Activated CD4-positive, alpha-beta T cell treated with anti-CD3 and anti-CD28 coated beads for 24 hours (primary cell): ENCODE measurements at regions not wholly inside any gene's neighbourhood (a gene's known extent, or its start where the extent isn't known, plus 50 kb on each side); places are given as distances from the start of the nearest gene placed in this dataset.

Source experiments
- DNase-seq, 2 donors: peaks; one replicate each; pipeline ENCODE4 v3.0.0-alpha.2; 2020; ENCODE audit warnings: low read depth in 2 of 2

DNA sequence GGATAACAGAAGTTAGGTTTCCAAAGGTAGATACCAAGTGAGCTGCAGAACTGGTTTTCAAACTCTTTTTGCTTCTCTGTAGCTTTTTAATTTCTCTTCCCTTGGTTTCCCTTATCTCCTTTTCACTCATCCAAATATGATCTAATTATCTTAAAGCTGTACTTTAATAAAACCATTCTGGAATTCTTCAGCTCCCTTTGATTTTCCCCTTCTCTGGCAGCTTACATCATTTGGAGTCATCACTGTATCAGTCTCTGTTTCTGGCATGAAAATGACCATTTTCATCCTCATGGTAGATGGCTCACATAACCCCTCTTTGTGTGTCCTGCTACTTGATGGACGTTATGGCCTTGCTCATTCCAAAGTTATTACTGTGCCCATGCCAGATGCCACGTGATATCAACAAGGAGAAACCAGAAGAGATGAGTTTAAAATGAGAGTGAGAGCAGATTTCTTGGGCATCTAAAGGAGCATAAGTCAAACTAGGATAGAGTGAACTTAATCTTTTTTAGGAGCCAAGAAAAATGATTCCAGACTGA, 620.2 kb downstream of the QKI start:
- no peak for DNase-seq

DNA sequence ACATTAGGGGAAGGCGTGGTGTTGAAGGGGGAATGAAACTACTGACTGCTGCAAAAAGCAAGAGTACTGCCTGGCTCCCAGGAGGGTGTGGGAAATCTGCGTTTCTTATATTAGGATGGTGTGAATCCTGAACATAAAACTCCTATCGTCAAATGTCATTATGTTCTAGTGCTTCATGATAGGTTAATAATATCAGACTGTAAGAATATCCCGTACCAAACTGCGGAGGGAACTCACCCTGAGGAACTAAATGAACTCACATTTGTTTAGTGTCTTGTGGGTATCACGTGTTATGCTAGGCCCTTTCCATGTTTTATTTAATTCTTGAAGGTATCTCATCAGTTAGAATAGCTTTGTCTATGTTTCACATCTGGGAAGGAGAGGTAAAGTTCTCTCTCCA, 610.7 kb downstream of the QKI start:
- no peak for DNase-seq

DNA sequence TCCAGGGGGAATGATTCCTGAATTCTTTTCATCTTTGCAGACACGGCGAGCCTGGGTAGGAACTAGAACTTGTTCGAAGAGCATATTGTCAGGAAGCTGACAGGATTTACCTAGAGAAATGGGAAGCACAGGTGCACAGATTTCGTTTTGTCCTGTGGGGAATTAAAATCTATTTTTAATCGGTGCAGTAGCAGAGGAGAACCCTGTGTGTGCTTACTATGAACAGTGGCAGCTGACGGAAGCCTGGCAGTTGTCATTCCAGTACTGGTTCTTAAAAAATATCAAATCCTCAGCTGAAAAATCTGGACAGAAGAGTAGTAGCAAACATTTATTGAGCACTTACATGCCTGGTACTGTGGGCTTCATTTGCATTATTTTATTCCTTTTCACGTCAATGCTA, 609.0 kb downstream of the QKI start:
- DNase-seq, result no peak

DNA sequence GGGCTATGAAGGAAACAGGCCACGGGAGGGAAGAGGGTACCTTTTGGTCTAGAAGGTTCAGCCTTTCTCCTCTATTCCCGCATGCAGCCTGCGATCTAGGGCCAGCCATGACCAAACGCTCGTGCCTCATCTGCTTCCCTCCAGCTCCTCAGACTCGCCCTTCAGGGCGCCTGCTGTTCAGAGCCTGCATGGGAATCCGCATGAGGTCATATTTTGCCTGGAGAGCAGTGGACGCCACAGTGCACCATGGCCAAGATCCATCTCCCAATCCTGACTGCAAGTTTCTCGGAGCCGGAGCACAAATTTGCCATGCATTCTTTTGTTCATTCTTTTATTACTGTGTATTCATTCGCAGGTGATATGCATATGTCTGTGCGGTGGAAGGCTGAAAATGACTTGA, 608.1 kb downstream of the QKI start:
- no peak for DNase-seq

DNA sequence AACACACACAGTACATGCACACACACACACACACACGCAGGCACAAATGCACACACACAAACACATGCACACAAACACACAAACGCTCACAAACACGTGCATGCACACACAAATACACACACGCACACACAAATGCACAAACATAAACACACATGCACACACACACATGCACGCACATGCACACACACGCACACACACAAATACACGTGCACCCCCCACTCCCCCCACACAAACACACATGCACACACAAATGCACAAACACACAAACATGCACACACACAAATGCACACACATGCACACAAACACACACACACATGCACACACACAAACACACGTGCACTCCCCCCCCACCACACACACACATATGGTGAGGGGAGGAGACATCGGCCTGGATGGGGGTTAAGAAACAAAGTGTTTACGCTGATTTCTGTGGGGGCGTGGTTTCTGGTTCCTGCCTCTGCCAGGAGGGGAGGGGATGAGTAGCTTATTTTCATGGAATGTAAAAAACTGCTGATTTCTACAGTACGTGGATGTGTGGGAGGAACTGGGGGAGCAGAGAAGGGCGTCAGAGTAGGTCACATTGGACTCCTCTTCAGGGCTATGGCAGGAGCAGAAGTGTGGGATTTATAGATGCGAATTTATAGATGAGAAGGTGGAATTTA, 607.2 kb downstream of the QKI start:
- DNase-seq, result no peak

DNA sequence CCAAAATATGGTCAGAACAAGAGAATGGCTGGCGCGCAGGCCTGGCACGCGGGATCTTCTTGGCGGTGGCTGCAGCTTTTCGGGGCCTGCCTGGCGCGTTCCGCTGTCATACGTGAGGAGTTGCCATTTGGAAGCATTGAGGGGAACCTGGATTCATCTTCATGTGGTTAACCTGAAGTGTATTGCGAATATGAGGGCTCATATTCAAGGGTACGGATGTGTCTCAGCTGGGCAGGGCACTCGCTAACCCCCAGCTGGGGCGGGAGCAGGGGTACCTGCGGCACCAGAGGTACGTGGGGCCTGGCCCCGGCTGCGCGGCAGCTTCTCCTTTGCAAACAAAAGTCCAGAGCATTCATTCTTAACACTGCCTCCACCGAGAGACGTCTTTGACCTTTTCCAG, 605.6 kb downstream of the QKI start:
- DNase-seq, result no peak

DNA sequence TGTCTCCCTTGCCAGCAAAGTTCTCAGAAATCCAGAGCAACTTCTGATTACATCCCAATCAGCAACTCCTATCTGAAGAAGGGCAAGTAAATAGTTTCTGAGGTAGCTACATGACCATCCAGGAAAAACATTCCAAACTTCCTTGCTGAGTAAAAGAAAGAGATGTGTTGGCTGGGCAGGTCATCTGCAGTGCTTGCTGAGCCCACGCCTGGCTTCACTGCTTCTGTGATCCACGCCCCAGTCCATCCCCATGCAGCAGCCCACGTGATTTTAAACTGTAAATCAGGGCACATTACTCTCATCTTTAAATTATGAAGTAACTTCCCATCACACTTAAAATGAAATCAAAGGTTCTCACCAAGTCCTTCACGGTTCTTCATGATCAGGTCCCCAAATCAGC, 603.6 kb downstream of the QKI start:
- DNase-seq, result no peak

DNA sequence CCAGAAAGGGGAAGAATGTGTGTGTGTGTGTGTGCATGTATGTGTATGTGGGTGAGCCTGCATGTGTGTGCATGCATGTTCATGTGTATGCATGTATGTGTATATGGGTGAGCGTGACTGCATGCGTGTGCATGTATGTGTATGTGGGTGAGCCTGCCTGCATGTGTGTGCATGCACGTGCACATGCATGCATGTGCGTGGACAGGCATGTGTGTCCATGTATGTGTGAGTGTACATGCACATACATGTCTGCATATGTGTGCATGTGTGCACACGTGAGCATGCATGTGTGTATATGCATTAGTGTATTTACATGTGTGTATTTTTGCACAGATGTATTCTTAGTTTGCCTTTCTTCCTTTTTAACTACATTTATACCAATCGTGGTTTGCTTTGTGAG, 601.5 kb downstream of the QKI start:
- DNase-seq, result no peak

DNA sequence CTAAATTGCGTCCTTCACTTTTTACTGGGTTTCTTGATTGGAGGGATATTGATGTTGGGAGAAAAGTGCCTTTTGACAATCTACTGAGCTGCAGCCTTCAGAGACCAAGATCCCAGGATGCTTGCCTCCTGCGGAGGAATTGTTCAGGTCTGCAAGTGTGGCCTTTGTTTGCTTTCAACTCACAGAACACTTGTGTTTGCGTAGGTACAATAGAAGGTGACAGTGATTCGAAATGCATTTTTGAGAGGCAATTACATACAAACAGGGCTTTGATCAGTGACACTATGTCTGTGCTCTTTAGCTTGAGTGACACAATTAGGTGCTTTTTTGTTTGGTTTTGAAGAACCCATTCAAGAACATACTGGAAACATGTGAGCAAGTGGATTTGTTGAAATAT, 600.6 kb downstream of the QKI start:
- DNase-seq, result no peak

DNA sequence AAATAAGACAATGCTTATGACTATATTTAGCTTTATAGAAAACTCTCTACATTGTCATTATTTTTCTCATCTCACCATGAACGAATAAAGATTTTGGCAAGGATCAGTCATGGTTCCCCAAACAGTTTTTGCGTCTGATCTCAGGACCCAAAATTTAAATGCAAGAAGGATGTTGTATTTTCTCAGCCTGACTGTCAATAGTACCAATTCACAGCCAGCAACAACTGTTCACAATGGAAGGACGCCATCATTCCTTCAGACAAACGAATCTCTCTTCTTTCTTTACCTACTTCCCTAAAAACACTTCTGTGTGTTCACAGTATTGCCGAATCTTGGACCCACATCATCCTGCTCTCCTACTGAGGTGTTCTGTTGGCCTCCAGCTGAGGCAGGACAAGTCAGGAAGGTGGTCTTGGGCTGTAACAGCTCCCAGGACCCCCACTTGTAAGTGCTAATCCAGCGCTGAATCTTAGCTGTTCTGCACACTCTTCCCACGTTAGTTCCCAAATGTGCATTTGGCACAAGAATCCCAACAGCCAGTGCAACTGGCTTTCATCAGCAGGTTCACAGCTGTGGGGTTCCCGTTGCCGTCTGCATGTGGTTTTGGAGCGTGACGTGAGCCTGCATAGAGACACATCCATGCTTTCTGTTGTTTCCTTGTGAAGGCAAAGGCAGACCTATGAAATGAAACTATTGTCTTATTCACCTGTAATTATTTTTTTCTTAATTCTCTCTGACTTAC, 600.0 kb downstream of the QKI start:
- no peak for DNase-seq

DNA sequence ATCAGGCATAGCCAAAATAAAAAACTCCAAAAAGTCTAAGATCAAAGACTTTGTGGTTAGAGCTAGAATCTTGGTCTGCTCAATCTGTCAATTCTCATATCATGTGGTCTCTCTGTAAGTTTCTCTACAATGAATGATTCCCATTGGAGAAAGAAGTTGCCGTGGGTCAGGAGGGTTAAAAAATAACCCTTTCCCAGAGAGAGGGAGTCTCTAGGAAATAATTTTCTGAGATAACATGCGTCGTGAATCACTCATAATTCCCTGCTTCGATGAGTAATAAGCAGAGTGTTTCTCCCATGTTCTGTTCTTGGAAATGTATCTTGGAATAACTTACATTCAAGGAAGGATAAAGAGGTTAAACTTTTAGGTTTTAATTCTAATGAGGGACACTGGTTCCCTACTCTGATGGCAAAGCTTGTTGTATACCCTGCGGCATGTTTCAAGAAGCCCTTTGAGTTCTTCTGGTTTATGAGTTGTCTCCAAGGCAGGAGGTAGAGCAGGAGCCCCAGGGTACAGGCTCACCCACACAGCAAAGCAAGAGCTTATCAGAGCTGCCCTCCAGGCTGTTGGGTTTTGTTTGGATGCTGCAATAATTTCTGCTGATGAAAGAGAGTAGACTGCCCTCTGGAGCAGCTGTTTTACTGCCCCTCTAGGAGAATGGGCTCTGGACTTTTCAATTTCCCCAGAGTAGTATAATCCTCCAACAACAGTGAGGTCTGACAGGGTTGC, 599.1 kb downstream of the QKI start:
- no peak for DNase-seq

DNA sequence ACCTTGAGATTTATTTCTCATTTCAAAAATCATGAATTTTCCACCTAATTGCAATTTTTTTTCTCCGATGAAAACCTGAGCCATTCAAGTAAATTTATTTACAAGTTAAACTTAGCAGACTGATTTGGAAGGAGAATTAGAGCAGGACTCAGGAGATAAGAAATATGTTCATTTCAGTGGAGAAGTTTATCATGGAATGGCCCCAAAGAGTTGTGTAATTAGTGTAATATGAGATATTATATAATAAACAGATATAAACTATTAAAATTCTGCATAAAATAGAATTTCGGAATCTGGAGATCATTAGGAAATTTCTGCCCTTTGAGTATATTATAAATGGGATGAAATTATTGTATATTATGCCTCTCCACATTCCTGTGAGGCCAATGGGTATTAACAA, 596.8 kb downstream of the QKI start:
- no peak for DNase-seq

DNA sequence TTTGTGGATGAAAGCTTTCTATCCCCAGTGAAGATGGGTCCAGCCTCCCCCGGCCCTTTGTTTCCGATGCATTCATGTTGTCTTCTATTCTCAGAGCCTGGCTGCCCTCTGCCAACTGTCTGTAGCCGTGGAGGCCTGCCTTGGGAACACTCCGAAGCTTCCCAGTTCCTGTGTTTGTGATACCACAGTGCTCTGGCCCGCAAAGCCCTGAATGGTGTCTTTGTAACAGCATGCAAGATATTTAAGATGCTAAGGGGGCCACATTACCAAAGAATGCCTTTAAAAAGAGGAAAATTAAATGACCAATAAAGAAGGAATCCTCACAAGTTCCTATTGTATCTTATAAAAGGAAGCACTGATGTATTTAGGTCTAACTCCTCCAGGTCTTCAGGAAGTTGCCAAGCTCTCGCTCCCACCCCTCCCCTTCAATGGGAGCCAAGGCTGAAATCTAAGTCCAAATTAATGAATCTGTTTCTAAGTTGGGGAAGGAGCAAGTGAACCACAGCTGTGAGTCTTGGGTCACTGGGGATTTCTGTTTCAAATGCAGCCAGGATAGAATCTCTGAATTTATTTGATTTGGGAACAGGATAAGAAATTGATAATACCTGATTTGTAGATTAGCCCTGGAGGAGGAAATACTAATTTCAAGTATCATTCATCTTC, 596.1 kb downstream of the QKI start:
- no peak for DNase-seq

DNA sequence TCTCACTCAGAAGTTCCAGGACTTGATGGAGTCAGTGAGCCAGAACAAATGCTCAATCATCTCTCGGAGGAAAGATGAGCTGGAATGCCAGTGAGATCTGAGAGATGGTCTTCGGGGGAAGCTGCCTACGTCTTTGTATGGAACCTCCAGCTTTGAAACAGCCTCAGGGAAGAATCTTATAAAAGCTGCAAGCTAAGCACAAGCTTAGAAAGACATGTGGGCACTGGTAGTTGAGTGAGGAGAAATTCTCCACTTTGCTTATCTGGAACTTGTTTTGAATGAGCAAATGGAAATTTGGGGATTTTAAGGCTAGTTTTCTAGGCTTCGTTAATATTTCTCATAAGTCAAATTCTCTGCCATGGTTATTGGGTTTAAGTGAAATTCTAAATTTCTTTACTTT, 594.4 kb downstream of the QKI start:
- no peak for DNase-seq

DNA sequence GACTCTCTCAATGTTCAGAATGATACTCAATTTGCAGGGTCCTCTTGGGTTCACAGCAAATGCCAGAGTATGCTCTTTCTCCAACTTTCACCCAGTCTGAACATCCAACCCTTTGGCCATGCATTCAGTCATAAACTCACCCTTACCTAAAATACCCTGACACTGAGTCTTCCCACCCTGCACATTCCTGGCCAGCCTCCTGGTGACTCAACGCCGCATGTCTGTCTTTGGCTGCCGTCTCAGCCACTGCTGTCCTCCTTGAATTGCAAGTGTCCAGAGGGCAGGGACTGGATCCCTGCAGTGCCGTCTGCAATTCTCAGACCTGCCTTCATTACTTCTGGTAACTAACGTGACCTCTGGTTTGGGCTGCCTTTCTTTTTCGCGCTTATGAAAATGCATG, 593.4 kb downstream of the QKI start:
- DNase-seq, result no peak

DNA sequence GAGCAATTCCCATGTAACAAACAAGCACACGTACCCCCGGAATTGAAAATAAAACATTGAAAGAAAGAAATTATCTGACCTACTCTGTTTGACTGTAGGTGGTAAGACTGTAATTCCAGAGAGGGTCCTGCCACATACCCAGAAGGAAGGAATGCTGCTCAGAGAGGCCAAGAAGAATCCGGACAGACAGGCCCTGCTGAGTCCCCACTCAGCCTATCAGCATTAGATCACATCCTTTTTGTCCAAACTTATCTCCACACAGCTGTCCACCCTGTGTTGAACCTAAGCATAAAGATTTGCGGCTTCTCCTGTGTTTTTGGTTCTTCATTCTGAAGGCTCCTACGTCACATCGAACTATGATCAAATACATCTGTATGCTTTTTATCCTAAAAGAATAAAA, 591.9 kb downstream of the QKI start:
- no peak for DNase-seq

DNA sequence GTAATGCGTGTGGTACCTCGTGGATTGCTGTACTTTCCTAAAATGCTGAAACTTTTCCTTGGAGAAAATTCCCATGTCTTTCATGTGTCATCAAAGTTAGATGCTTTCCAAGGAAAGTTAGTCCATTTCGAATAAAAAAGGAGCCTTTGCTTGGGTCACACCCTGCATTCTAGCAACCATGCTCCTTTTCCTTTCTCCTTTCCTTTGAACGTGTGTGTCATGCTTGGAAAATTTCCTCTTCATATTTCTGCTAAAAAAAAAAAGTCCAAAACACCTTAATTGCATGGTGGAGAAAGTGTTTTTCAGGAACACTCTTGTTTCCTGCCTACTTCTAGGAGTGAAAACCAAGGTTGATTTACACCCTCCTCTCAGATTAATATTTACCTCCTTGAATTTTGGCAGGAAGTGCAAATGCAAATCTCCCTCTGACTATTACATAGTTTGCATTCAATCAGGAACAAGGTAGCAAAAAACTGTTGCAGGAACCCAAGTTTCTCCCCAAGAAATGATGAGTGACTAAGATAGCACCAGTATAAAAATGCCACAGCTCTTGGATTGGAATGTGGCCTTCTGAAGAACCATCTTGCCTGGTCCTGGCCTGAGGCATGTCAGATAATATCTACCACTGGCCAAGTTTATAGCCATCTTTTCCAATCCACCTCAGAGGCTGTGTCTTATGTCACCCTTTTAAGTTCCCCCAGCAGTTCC, 590.6 kb downstream of the QKI start:
- no peak for DNase-seq

DNA sequence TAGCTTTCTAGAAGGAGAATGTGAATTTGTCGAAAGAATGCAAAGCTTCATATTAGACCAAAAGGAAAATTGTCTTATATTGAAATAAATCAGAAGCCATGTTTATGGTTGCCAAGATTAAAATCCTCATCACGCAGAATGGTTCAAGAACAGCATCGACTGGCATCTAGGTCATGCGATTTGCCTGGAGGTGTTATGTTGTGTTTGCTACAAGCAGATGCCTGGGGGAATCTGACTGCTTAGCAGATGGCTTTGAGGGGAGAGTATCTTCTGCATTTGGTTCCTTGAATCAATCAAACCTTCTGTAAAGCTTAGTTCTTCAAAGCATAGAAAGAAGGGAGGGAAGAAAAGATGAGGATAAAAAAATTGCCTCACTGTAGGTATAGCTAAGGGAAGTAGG, 585.8 kb downstream of the QKI start:
- DNase-seq, result no peak

DNA sequence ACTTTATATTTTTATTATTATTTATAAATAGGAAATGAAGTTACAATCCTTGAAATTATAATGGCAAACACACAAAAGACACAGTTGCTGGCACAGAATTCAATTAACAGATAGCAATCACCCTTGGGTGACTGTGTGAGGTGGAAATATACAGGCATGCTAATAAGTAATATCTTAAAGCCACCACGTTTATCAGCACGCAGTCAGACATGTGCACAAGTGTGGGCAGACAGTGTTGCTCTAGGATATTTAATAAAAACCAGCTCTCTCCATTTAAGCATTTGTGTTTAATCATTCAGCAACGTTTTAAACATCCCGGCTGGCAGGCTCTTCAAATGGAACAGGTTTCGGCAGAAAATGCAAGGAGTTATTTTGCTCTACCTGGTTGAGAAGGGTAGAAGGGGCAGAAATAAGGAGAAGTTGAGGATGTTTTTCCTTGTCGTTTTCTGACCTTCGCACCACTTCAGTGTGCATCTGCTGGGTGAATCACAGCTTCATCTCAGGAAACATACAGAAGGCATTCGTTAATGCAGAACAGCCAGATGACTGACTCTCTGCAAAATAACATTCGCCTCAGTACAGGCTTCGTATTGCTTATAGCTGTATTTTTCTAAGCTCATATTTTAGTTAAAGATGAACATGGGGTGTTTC, 585.1 kb downstream of the QKI start:
- DNase-seq, result no peak

DNA sequence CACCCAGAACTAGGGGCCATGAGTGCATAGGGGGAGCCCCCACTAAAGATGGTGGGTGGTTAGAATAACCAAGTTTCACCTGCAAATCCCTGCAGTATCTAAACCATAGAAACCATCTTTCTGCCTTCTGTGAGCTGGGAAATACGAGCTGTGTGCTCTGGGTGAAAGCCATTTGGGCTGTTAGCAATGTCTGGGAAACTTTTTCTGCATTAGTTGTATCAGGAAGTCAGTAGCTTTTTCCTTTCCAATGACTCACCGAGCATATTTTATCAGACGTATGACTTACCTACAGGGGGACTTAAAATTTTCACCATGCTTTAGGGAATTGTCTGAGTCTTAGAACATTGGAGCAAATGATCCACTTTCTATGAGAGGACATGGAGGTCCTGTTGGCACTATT, 584.0 kb downstream of the QKI start:
- DNase-seq, result no peak

DNA sequence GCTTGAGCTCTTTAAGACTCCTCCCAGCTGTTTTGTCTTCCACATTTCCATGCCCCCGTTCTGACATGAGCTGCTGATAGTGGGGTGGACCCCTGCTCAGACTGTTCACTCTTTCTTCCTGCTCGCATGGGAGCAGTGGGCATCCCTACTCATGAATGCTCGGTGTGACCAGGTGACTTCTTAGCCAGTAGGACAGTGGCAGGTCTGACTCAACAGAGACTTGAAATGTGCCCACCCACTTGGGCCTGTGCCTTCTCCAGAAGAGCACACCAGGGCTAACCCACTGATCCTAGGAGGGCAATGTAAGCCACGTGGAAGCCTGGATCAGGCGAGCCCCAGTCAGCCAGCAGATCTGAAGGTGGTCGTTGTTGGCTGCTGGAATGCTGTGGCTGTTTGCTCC, 582.0 kb downstream of the QKI start:
- no peak for DNase-seq
